Right cardiac atrium (tissue), 5 donors: ENCODE measurements at regions not wholly inside any gene's neighbourhood (a gene's known extent, or its start where the extent isn't known, plus 50 kb on each side); places are given as distances from the start of the nearest gene placed in this dataset.

Source experiments
- ATAC-seq, 2 donors: fragments of 200-7000 bp; cut with Tn5 transposase; one replicate each; pipeline versions ENCODE4 v1.8.0 to v1.9.1; 2020; ENCODE audit warnings: moderate library complexity in 2 of 2, mild to moderate bottlenecking in 1 of 2
- DNase-seq, 3 donors: peaks; one replicate each; pipeline ENCODE4 v3.0.0-alpha.2; 2020
- H3K27ac ChIP-seq: one replicate; pipeline ENCODE4 v1.5.1; 2013; ENCODE audit warnings: mild to moderate bottlenecking, low read length, control low read depth, moderate library complexity
- H3K27me3 ChIP-seq: one replicate; pipeline ENCODE4 v1.6.1; 2013; ENCODE audit not compliant: control insufficient read depth, insufficient read depth
- H3K4me1 ChIP-seq: one replicate; pipeline ENCODE4 v1.6.1; 2013; ENCODE audit warnings: low read length; ENCODE audit not compliant: control insufficient read depth, insufficient read depth
- H3K4me3 ChIP-seq: one replicate; pipeline ENCODE4 v1.5.1; 2013; ENCODE audit warnings: low read length, control low read depth
- H3K9me3 ChIP-seq: one replicate; pipeline ENCODE4 v1.6.1; 2013; ENCODE audit warnings: low read length; ENCODE audit not compliant: control insufficient read depth
- WGBS: extraction: QIAGEN DNeasy Blood & Tissue Kit; methylation state at CpG from one replicate; pipeline ENCODE4 v1.1.7; 2013; 5-methylcytosine and 5-hydroxymethylcytosine counted together
- intact Hi-C, 4 donors: fragments of 100-400 bp; cut with DNase I; formaldehyde crosslinking; loops; one replicate each; pipeline versions ENCODE4 v1.11.0 to v1.14.0; 2022 to 2023
- donor health status: healthy with polysubstance abuse.
- donor health status: DM: no; HTN: yes; CAD: no.
- donor health status: DM: no; HTN: no; CAD: no.
- donor health status: DM: no; HTN: yes; CAD: no; lungs with severe emphysema.
- donor health status: DM: yes; HTN: yes; CAD: no.

- no peaks in the 10 kb centered on the region for H3K4me1 ChIP-seq
- no peaks in the 10 kb centered on the region for H3K9me3 ChIP-seq
- H3K27ac ChIP-seq = no peak overlapping the region
- H3K4me3 ChIP-seq = no peak overlapping the region
- 86% methylated on average over 4 of the region's 4 CpGs for WGBS
- ATAC-seq (no peak), DNase-seq (no peak)
- H3K27me3 ChIP-seq = no peaks in the 10 kb centered on the region
- intact Hi-C loops = no loop called here
These were observed 648.9 kb upstream of the CXADR start for GRCh38 chr21:16863908-16864307.

DNA sequence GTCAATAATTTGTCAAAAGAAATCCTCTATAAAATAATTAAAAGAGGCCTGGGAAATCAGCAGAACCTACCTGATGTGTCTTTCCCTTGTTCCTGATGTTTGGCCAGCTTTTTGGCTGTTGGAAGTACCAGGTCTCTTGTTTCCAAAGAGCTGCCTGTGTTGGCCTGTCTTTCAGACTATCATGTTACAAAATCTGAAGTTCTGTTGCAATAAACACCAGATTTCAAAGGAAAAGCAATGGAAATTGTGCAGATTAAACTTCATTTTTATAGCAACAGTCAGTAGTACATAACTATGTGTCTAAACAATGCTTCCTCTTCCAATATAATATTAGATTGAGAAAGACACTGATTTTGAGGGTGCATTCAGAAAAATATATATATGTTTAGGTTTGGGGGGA lies 647.2 kb upstream of the CXADR start:
- H3K4me1 ChIP-seq = no peaks in the 10 kb centered on the region
- intact Hi-C loops = no loop called here
- DNase-seq (no peak), ATAC-seq (no peak)
- no peaks in the 10 kb centered on the region for H3K27me3 ChIP-seq
- no peak overlapping the region for H3K4me3 ChIP-seq
- no peak overlapping the region for H3K27ac ChIP-seq
- no peaks in the 10 kb centered on the region for H3K9me3 ChIP-seq

DNA sequence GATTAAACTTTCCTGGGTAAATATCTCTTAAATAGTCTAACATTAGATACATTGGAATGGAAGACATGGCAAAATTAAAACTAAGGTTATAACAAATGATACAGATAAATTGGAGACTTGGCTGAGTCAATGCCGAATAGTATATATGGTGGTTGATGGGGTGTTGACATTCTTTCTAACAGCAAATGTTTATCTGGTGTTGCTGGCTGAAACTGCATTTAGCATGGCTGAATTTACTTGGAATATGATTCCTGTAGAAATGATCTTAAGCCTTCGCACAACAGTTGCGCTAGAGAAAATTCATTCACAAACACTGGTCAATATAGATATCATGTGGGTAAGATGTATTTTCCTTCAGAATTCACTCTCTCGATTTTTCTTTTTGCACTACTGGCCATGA lies 646.0 kb upstream of the CXADR start:
- DNase-seq (no peak), ATAC-seq (no peak)
- Histone ChIP-seq H3K4me3 (no peak overlapping the region), H3K27me3 (no peaks in the 10 kb centered on the region), H3K27ac (no peak overlapping the region), H3K9me3 (no peaks in the 10 kb centered on the region), H3K4me1 (no peaks in the 10 kb centered on the region)
- intact Hi-C loops = no loop called here
- 88% methylated on average over 4 of the region's 4 CpGs for WGBS

- Histone ChIP-seq H3K27ac (no peak overlapping the region), H3K4me3 (no peak overlapping the region), H3K27me3 (no peaks in the 10 kb centered on the region), H3K9me3 (no peaks in the 10 kb centered on the region), H3K4me1 (no peaks in the 10 kb centered on the region)
- intact Hi-C loops = no loop called here
- ATAC-seq (no peak), DNase-seq (no peak)
- 93% methylated on average over 1 of the region's 1 CpG for WGBS
These were observed 642.7 kb upstream of the CXADR start for GRCh38 chr21:16870103-16870502.

GRCh38 chr21:16872616-16873015 lies 640.2 kb upstream of the CXADR start:
- Histone ChIP-seq H3K9me3 (no peaks in the 10 kb centered on the region), H3K4me1 (no peaks in the 10 kb centered on the region), H3K27ac (no peak overlapping the region), H3K27me3 (no peaks in the 10 kb centered on the region), H3K4me3 (no peak overlapping the region)
- ATAC-seq (no peak), DNase-seq (no peak)
- WGBS = 95% methylated on average over 1 of the region's 1 CpG
- intact Hi-C loops = no loop called here

DNA sequence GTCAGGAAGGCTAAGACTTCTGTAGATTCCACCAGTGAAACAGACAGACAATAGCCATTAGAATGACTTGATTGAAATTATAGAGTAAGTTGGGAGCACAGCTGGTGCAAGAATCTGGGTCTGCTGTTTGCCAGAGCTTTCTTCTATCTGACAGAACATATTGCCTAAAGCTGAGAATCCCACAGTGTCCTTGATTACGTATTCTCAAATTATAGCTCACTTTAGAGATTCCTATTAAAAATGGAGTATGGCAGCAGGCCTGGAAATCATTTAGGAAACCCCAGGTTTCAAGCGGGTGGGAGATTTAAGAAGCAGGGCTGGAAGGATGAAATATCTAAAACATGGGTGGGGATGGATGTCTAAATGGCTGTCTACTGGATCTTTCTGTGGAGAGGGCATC lies 639.7 kb upstream of the CXADR start:
- intact Hi-C loops = no loop called here
- 92% methylated on average over 2 of the region's 2 CpGs for WGBS
- ATAC-seq (no peak), DNase-seq (no peak)
- Histone ChIP-seq H3K27me3 (no peaks in the 10 kb centered on the region), H3K9me3 (no peaks in the 10 kb centered on the region), H3K27ac (no peak overlapping the region), H3K4me3 (no peak overlapping the region), H3K4me1 (no peaks in the 10 kb centered on the region)

DNA sequence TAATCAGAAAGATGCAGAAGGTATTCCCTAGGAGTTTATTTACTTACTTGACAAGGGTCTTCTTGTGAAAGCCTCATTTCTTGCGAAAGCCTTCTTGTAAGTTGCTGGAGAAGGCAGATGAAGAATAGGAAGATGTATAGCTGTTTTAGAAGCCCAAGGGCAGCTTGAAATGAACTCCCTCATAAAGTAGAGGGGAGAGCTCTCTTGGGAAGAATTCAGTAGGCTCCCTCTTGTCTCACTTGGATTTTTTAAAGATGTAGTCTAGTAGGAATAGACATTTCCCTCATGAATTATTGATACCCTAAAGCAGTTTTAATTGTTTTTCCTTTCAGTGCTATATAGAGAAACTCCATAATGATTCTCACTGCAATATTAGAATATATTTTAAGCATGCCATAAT lies 639.2 kb upstream of the CXADR start:
- intact Hi-C loops = no loop called here
- Histone ChIP-seq H3K9me3 (no peaks in the 10 kb centered on the region), H3K4me3 (no peak overlapping the region), H3K27me3 (no peaks in the 10 kb centered on the region), H3K27ac (no peak overlapping the region), H3K4me1 (no peaks in the 10 kb centered on the region)
- DNase-seq (no peak), ATAC-seq (no peak)
- WGBS = 97% methylated on average over 1 of the region's 1 CpG

GRCh38 chr21:16879479-16879878 lies 633.4 kb upstream of the CXADR start:
- Histone ChIP-seq H3K27ac (no peak overlapping the region), H3K27me3 (no peaks in the 10 kb centered on the region), H3K4me1 (no peaks in the 10 kb centered on the region), H3K9me3 (no peaks in the 10 kb centered on the region), H3K4me3 (no peak overlapping the region)
- intact Hi-C loops = no loop called here
- no peak for ATAC-seq
- no peak for DNase-seq
- WGBS = 93% methylated on average over 3 of the region's 3 CpGs

- Histone ChIP-seq H3K4me3 (no peak overlapping the region), H3K27ac (no peak overlapping the region), H3K27me3 (no peaks in the 10 kb centered on the region), H3K9me3 (no peaks in the 10 kb centered on the region), H3K4me1 (no peaks in the 10 kb centered on the region)
- 72% methylated on average over 1 of the region's 1 CpG for WGBS
- no peak for DNase-seq
- intact Hi-C loops = no loop called here
- peak in 1 of 2 donors; percentile 62 for ATAC-seq
These were observed 621.0 kb upstream of the CXADR start for GRCh38 chr21:16891821-16892220.

GRCh38 chr21:16900685-16901084 lies 612.2 kb upstream of the CXADR start:
- H3K4me1 ChIP-seq = no peaks in the 10 kb centered on the region
- no peaks in the 10 kb centered on the region for H3K27me3 ChIP-seq
- DNase-seq (no peak), ATAC-seq (no peak)
- WGBS = 46% methylated on average over 1 of the region's 1 CpG
- no peaks in the 10 kb centered on the region for H3K9me3 ChIP-seq
- intact Hi-C loops = no loop called here
- no peak overlapping the region for H3K27ac ChIP-seq
- no peak overlapping the region for H3K4me3 ChIP-seq

DNA sequence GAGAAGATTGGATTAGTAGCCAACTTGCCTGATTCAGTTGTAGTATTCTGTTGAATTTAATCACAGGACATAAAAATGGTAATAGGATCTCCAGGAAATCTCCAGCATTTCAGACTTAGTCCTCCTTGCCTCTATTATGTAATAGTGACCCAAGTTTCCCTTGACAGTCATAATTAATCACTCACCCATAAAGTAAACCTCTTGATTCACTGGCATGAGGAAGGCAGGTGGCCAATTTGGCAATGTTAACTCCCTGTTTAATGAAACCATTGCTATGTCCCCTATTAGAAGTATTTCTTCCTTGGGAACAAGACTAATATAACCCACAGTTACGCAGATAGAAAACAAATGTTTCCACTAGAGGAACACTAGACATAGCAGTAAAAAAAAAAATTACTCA lies 604.8 kb upstream of the CXADR start:
- DNase-seq (no peak), ATAC-seq (no peak)

DNA sequence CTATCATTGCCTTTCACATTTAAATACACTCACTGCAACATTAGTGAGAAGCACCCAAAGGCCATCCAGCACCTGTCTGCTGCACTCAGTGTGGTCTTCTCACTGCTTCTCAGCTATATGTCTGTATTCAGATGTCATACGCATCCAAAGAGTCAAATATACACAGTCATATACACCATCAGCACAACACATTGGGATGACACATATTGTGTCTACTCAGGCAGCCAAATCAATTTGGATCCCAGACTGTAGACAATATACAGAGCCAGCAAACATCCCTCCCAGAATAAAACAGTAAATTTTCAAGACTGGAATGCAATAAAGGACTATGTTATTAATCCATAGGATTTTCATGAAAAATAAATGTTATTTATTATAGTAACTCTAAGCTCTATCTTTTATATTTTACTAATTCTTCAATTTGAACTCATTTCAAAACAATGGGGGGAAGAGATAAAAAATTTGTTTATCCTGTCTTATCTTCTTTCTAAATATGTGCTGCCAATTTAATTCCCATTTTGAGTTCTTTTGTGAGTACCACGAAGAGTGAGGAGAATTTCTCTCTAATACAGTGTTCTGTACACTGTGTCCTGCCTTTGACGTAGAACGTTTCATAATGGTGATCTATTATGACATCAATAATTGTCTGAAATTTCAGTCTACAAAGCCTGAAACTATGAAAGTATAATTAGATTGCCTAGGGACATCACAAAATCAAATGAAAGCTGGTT lies 602.2 kb upstream of the CXADR start:
- Histone ChIP-seq H3K9me3 (no peaks in the 10 kb centered on the region), H3K27me3 (no peaks in the 10 kb centered on the region), H3K4me1 (peaks cover 2% of the 10 kb centered on the region), H3K27ac (no peak overlapping the region), H3K4me3 (no peak overlapping the region)
- ATAC-seq (peak; percentile 63 to 91), DNase-seq (no peak)
- 49% methylated on average over 4 of the region's 4 CpGs for WGBS
- intact Hi-C loops = no loop called here

More for the DNA sequence above, 604.8 kb upstream of the CXADR start:
- Histone ChIP-seq H3K27ac (no peak overlapping the region), H3K4me1 (peaks cover 2% of the 10 kb centered on the region), H3K4me3 (no peak overlapping the region), H3K9me3 (no peaks in the 10 kb centered on the region), H3K27me3 (no peaks in the 10 kb centered on the region)
- intact Hi-C loops = no loop called here
- 93% methylated on average over 1 of the region's 1 CpG for WGBS
